Endothelial cell of umbilical vein (primary cell): ENCODE measurements at regions not wholly inside any gene's neighbourhood (a gene's known extent, or its start where the extent isn't known, plus 50 kb on each side); places are given as distances from the start of the nearest gene placed in this dataset.

ENCODE experiments used
- BruUV-seq: library from RNA; stranded (reverse); fragments of 400-500 nt; replicated peaks from 2 replicates; lab custom pipeline; 2021; lab: Mats Ljungman, UMichigan
- CTCF ChIA-PET: fragments of 300-600, 350-600 bp; sonication (Branson Sonifier 250); formaldehyde crosslinking; loops from one replicate; lab custom pipeline; 2021; ENCODE audit warnings: antibody characterized with exemption, inconsistent platforms; lab: Charles Lee
- POLR2A ChIA-PET: fragments of 300-600, 350-600 bp; sonication (Branson Sonifier 250); formaldehyde crosslinking; loops from one replicate; lab custom pipeline; 2021; ENCODE audit warnings: antibody characterized with exemption, inconsistent platforms; lab: Charles Lee
- DNase-seq: peaks from one replicate; pipeline ENCODE4 v3.0.0-alpha.2; 2011; ENCODE audit warnings: low read depth, low spot score
- FAIRE-seq: peaks from 2 replicates; lab custom pipeline; 2011; peaks lifted over from hg19 to GRCh38; lab: Jason Lieb, UNC
- H2AFZ ChIP-seq: 2 replicates; pipeline ENCODE4 v1.6.0; 2012; ENCODE audit warnings: low read depth, low read length, control low read depth, inconsistent platforms
- H3K27ac ChIP-seq: 2 replicates; pipeline ENCODE4 v1.5.1; 2011; ENCODE audit warnings: low read depth, mild to moderate bottlenecking, control low read depth, low read length, moderate library complexity; ENCODE audit not compliant: insufficient read depth
- H3K27me3 ChIP-seq, 2 experiments: 2 replicates each; pipeline versions ENCODE4 v1.6.0 to v1.6.1; 2011; ENCODE audit warnings: low read length in 2 of 2, mixed read lengths in 1 of 2; ENCODE audit not compliant: control insufficient read depth in 2 of 2, insufficient read depth in 2 of 2
- H3K36me3 ChIP-seq, 2 experiments: 2 replicates in 1 of 2; 3 replicates in 1 of 2; pipeline ENCODE4 v1.5.1; 2011; ENCODE audit warnings: low read length in 2 of 2, mild to moderate bottlenecking in 1 of 2, moderate library complexity in 1 of 2; ENCODE audit not compliant: control insufficient read depth in 2 of 2, insufficient read depth in 2 of 2; ENCODE audit errors: extremely low read depth in 1 of 2
- H3K4me1 ChIP-seq: 3 replicates; pipeline ENCODE4 v1.5.1; 2011; ENCODE audit warnings: mild to moderate bottlenecking, low read length; ENCODE audit not compliant: control insufficient read depth, insufficient read depth; ENCODE audit errors: extremely low read depth
- H3K4me2 ChIP-seq: 2 replicates; pipeline ENCODE4 v1.6.1; 2011; ENCODE audit warnings: low read length, control low read depth, mixed read lengths; ENCODE audit not compliant: insufficient read depth
- H3K4me3 ChIP-seq, 3 experiments: fragments of 200-600 bp in 1 of 3; sonication (generic), shearing (Covaris generic) in 1 of 3; replicated peaks in 1 of 3; 2 replicates each; pipeline ENCODE4 v1.5.1; 2011 to 2016; ENCODE audit warnings: control low read depth in 3 of 3, low read length in 3 of 3, mild to moderate bottlenecking in 2 of 3, inconsistent platforms in 1 of 3, low read depth in 1 of 3, moderate library complexity in 1 of 3; ENCODE audit not compliant: insufficient read depth in 1 of 3
- H3K79me2 ChIP-seq: 2 replicates; pipeline ENCODE4 v1.6.0; 2012; ENCODE audit warnings: low read length, inconsistent platforms; ENCODE audit not compliant: control insufficient read depth, insufficient read depth
- H3K9ac ChIP-seq: replicated peaks from 2 replicates; pipeline ENCODE3; 2011; ENCODE audit warnings: low read length, control low read depth; ENCODE audit not compliant: insufficient read depth; ENCODE audit errors: extremely low read depth
- H3K9me1 ChIP-seq: replicated peaks from 3 replicates; pipeline ENCODE4 v1.6.0; 2011; ENCODE audit warnings: mild to moderate bottlenecking, low read length; ENCODE audit not compliant: control insufficient read depth, insufficient read depth; ENCODE audit errors: extremely low read depth
- H3K9me3 ChIP-seq: replicated peaks from 2 replicates; pipeline ENCODE4 v1.5.1; 2012; ENCODE audit warnings: low read length, inconsistent platforms; ENCODE audit not compliant: control insufficient read depth, insufficient read depth
- H4K20me1 ChIP-seq: replicated peaks from 2 replicates; pipeline ENCODE3; 2011; ENCODE audit warnings: mild to moderate bottlenecking, low read length; ENCODE audit not compliant: control insufficient read depth, insufficient read depth; ENCODE audit errors: extremely low read depth
- EZH2 ChIP-seq: IDR thresholded peaks from 2 replicates; pipeline ENCODE4 v1.6.1; 2012; ENCODE audit warnings: borderline replicate concordance, low read depth, mild to moderate bottlenecking, moderate library complexity, low read length, inconsistent platforms; ENCODE audit not compliant: severe bottlenecking
- FOS ChIP-seq: IDR thresholded peaks from 2 replicates; pipeline ENCODE4 v1.6.1; 2011; ENCODE audit warnings: mild to moderate bottlenecking, low read length, moderate library complexity, borderline replicate concordance; ENCODE audit not compliant: insufficient read depth
- MAX ChIP-seq: IDR thresholded peaks from 2 replicates; pipeline ENCODE4 v1.6.1; 2011; ENCODE audit not compliant: insufficient read depth, insufficient read length
- POLR2AphosphoS5 ChIP-seq: IDR thresholded peaks from 2 replicates; pipeline ENCODE4 v1.6.1; 2012; ENCODE audit warnings: low read depth, mild to moderate bottlenecking, control low read depth, low read length, moderate library complexity; ENCODE audit not compliant: insufficient read depth
- dilution Hi-C: fragments of 300-500 bp; cut with MboI; formaldehyde crosslinking; loops from one replicate; pipeline ENCODE4 v1.15.0; 2019; ENCODE audit warnings: low sequenced_read_pairs; ENCODE audit not compliant: extremely low pct_ligation_motif_present
- intact Hi-C: fragments of 100-400 bp; cut with micrococcal nuclease; formaldehyde crosslinking; loops from one replicate; pipeline ENCODE4 v1.10.0; 2022
- TF ChIP-seq, protein P1 (sequence below), 2 donors: IDR thresholded peaks; 1 replicate in 1 of 2; 2 replicates in 1 of 2; pipeline ENCODE4 v1.5.1; 2011; ENCODE audit warnings: low read length in 2 of 2, mild to moderate bottlenecking in 2 of 2, moderate library complexity in 2 of 2, control low read depth in 1 of 2, inconsistent platforms in 1 of 2, low read depth in 1 of 2; ENCODE audit not compliant: insufficient read depth in 1 of 2; ENCODE audit errors: extremely low read depth in 1 of 2

- no peaks in the 10 kb centered on the region for H3K4me1 ChIP-seq
- no peaks in the 10 kb centered on the region for H3K9me1 ChIP-seq
- ChIA-PET POLR2A (no interaction called here), CTCF (no interaction called here)
- H3K9ac ChIP-seq: no peak overlapping the region
- H3K36me3 ChIP-seq: no peaks in the 10 kb centered on the region
- no peaks in the 10 kb centered on the region for H3K79me2 ChIP-seq
- no peak overlapping the region for H3K27ac ChIP-seq
- H4K20me1 ChIP-seq: no peaks in the 10 kb centered on the region
- DNase-seq: no peak
- no peak for TF ChIP-seq FOS
- TF ChIP-seq, protein P1, sequence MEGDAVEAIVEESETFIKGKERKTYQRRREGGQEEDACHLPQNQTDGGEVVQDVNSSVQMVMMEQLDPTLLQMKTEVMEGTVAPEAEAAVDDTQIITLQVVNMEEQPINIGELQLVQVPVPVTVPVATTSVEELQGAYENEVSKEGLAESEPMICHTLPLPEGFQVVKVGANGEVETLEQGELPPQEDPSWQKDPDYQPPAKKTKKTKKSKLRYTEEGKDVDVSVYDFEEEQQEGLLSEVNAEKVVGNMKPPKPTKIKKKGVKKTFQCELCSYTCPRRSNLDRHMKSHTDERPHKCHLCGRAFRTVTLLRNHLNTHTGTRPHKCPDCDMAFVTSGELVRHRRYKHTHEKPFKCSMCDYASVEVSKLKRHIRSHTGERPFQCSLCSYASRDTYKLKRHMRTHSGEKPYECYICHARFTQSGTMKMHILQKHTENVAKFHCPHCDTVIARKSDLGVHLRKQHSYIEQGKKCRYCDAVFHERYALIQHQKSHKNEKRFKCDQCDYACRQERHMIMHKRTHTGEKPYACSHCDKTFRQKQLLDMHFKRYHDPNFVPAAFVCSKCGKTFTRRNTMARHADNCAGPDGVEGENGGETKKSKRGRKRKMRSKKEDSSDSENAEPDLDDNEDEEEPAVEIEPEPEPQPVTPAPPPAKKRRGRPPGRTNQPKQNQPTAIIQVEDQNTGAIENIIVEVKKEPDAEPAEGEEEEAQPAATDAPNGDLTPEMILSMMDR (IDR thresholded peaks at IDR 0.05; ENCODE audit: extremely low read depth in 1 of 2, insufficient read depth in 1 of 2, low read depth in 1 of 2, low read length in 2 of 2): no peak
- TF ChIP-seq EZH2: no peak
- no peak for TF ChIP-seq MAX
- TF ChIP-seq POLR2AphosphoS5: no peak
- H3K4me2 ChIP-seq: no peak overlapping the region
- no TSS peak for BruUV-seq
- H3K9me3 ChIP-seq: no peaks in the 10 kb centered on the region
- dilution Hi-C loops (no loop called here), intact Hi-C loops (no loop called here)
- H3K4me3 ChIP-seq: no peak overlapping the region
- H3K27me3 ChIP-seq: no peaks in the 10 kb centered on the region
- no peak for FAIRE-seq
- no peak overlapping the region for H2AFZ ChIP-seq
Observed at GRCh38 chr13:26920614-26921355, 160.2 kb upstream of the GPR12 start.
